ENCODE measurements at regions not wholly inside any gene's neighbourhood (a gene's known extent, or its start where the extent isn't known, plus 50 kb on each side); places are given as distances from the start of the nearest gene placed in this dataset.

GRCh38 chr6:6858533-6858982 is 249.2 kb upstream of the RREB1 start:
- TF ChIP-seq CTCF (IDR thresholded peaks at IDR 0.05; ENCODE audit: extremely low read depth in 1 of 2, insufficient read depth in 1 of 2, low read depth in 1 of 2, low read length in 2 of 2) (no peak), EZH2 (IDR thresholded peaks at IDR 0.05; ENCODE audit: borderline replicate concordance, low read depth, low read length, severe bottlenecking) (no peak), POLR2A (IDR thresholded peaks at IDR 0.05; ENCODE audit: low read depth, low read length) (no peak), POLR2AphosphoS5 (IDR thresholded peaks at IDR 0.05; ENCODE audit: insufficient read depth, low read depth, low read length) (no peak), GATA2 (IDR thresholded peaks at IDR 0.05; ENCODE audit: insufficient read depth, insufficient read length, low read depth, low read length) (no peak), FOS (IDR thresholded peaks at IDR 0.05; ENCODE audit: borderline replicate concordance, insufficient read depth, low read length) (no peak), JUN (IDR thresholded peaks at IDR 0.05; ENCODE audit: borderline replicate concordance, insufficient read depth, insufficient read length, low read depth) (no peak)
- TF ChIP-seq, protein P1, sequence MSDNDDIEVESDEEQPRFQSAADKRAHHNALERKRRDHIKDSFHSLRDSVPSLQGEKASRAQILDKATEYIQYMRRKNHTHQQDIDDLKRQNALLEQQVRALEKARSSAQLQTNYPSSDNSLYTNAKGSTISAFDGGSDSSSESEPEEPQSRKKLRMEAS (IDR thresholded peaks at IDR 0.05; ENCODE audit: insufficient read depth, insufficient read length), result no peak
